ENCODE measurements at regions not wholly inside any gene's neighbourhood (a gene's known extent, or its start where the extent isn't known, plus 50 kb on each side); places are given as distances from the start of the nearest gene placed in this dataset.

DNA sequence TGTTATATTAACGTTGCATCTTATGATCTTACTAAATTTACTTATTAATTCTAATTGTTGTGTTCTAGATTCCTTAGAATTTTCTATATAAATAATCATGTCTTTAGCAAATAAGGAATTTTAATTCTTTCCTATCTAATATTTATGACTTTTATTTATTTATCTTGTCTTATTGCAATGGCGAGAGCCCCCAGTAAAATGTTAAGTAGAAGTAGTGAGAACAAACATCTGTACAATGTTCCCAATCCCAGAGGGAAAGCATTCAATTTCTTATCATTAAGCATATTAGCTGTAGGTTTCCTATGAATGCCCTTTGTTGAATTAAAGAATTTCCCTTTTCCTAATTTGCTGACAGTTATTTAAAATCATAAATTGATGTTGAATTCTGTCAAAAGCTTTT is 203.7 kb upstream of the OTX2 start:
- no peak for FAIRE-seq
- H3K4me2 ChIP-seq (ENCODE audit: insufficient read depth, low read length): no peak overlapping the region

DNA sequence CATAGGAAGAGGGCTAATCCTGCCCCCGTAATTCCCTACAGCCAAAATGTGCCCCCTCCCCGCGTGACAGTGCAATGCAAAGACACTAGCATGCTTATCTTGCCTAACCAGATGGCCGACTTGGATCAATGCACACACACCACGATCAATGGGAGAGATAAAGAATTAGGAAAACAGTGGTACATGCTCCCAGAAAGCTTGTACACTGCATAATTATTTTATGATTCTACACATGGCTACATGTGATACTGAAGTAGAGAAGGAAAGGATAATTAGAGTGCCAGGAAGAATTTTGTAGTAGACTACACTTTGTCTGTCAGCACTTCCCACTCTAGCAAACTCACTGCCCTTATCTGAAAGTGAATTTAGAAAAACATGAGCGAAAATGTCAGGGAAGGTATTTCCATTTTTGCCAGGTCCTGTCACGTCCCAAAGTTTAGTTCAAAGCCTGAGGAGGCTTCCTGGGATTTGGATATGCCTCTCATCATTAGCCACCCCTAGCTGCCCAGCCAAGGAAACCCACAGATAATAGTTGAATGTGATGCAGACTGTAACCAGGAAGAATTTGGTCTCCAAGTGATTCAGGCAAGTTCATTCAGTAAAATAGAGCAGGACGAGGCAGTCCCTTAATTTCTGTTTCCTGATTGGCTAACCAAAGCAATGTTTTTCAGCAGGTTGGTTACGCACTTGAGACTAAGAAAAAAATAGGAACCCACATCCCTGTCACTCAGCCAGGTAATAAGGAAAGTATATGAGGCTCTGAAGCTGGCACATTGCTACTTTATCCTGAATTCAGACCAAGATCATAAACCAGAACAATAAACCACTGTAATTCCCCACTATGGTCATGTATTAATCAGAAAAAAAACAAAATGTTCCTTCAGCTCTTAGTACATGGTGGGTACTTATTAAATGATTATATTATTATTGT is 199.6 kb upstream of the OTX2 start:
- H3K79me2 ChIP-seq (ENCODE audit: control insufficient read depth, insufficient read depth, low read length): no peaks in the 10 kb centered on the region
- ChIA-PET CTCF (no interaction called here), POLR2A (no interaction called here)
- H3K4me2 ChIP-seq (ENCODE audit: insufficient read depth, low read length): no peak overlapping the region
- FAIRE-seq: no peak
- no peak overlapping the region for H3K9ac ChIP-seq (replicated peaks; ENCODE audit: extremely low read depth, insufficient read depth, low read length)
- H3K27me3 ChIP-seq (ENCODE audit: control insufficient read depth in 2 of 2, insufficient read depth in 2 of 2, low read length in 2 of 2): no peaks in the 10 kb centered on the region
- dilution Hi-C loops (cut with MboI; ENCODE audit: extremely low pct_ligation_motif_present, low sequenced_read_pairs): no loop called here
- intact Hi-C loops (cut with micrococcal nuclease): no loop called here
- no peak for TF ChIP-seq MYC (IDR thresholded peaks at IDR 0.05; ENCODE audit: low read depth, low read length)
- TF ChIP-seq POLR2A (IDR thresholded peaks at IDR 0.05; ENCODE audit: low read depth, low read length): no peak
- TF ChIP-seq POLR2AphosphoS5 (IDR thresholded peaks at IDR 0.05; ENCODE audit: insufficient read depth, low read depth, low read length): no peak
- no peak for TF ChIP-seq JUN (IDR thresholded peaks at IDR 0.05; ENCODE audit: borderline replicate concordance, insufficient read depth, insufficient read length, low read depth)
- no peak for TF ChIP-seq GATA2 (IDR thresholded peaks at IDR 0.05; ENCODE audit: insufficient read depth, insufficient read length, low read depth, low read length)
- TF ChIP-seq FOS (IDR thresholded peaks at IDR 0.05; ENCODE audit: borderline replicate concordance, insufficient read depth, low read length): no peak
- TF ChIP-seq, protein P1, sequence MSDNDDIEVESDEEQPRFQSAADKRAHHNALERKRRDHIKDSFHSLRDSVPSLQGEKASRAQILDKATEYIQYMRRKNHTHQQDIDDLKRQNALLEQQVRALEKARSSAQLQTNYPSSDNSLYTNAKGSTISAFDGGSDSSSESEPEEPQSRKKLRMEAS (IDR thresholded peaks at IDR 0.05; ENCODE audit: insufficient read depth, insufficient read length): no peak
- H3K4me1 ChIP-seq (ENCODE audit: control insufficient read depth, extremely low read depth, insufficient read depth, low read length): no peaks in the 10 kb centered on the region
- no peak overlapping the region for H2AFZ ChIP-seq (ENCODE audit: low read depth, low read length)
- H4K20me1 ChIP-seq (replicated peaks; ENCODE audit: control insufficient read depth, extremely low read depth, insufficient read depth, low read length): no peaks in the 10 kb centered on the region
- no peaks in the 10 kb centered on the region for H3K9me1 ChIP-seq (replicated peaks; ENCODE audit: control insufficient read depth, extremely low read depth, insufficient read depth, low read length)
- H3K27ac ChIP-seq (ENCODE audit: insufficient read depth, low read depth, low read length): no peak overlapping the region
- no peaks in the 10 kb centered on the region for H3K36me3 ChIP-seq (ENCODE audit: control insufficient read depth in 2 of 2, extremely low read depth in 1 of 2, insufficient read depth in 2 of 2, low read length in 2 of 2)
- no TSS peak for BruUV-seq (replicated peaks)
- H3K9me3 ChIP-seq (replicated peaks; ENCODE audit: control insufficient read depth, insufficient read depth, low read length): no peaks in the 10 kb centered on the region
- no peak for DNase-seq (ENCODE audit: low read depth, low spot score)
- no peak overlapping the region for H3K4me3 ChIP-seq (replicated peaks in 1 of 3; ENCODE audit: insufficient read depth in 1 of 3, low read depth in 1 of 3, low read length in 3 of 3)

More for the DNA sequence above, 203.7 kb upstream of the OTX2 start:
- H2AFZ ChIP-seq (ENCODE audit: low read depth, low read length): no peak overlapping the region
- TF ChIP-seq EZH2 (IDR thresholded peaks at IDR 0.05; ENCODE audit: borderline replicate concordance, low read depth, low read length, severe bottlenecking): no peak
- H3K4me3 ChIP-seq (replicated peaks in 1 of 3; ENCODE audit: insufficient read depth in 1 of 3, low read depth in 1 of 3, low read length in 3 of 3): no peak overlapping the region
- H3K27ac ChIP-seq (ENCODE audit: insufficient read depth, low read depth, low read length): no peak overlapping the region
- H3K9me1 ChIP-seq (replicated peaks; ENCODE audit: control insufficient read depth, extremely low read depth, insufficient read depth, low read length): no peaks in the 10 kb centered on the region
- dilution Hi-C loops (cut with MboI; ENCODE audit: extremely low pct_ligation_motif_present, low sequenced_read_pairs): no loop called here
- intact Hi-C loops (cut with micrococcal nuclease): no loop called here
- no peaks in the 10 kb centered on the region for H3K9me3 ChIP-seq (replicated peaks; ENCODE audit: control insufficient read depth, insufficient read depth, low read length)
- CTCF ChIA-PET: no interaction called here
- H3K9ac ChIP-seq (replicated peaks; ENCODE audit: extremely low read depth, insufficient read depth, low read length): no peak overlapping the region
- no TSS peak for BruUV-seq (replicated peaks)
- POLR2A ChIA-PET: no interaction called here
- H4K20me1 ChIP-seq (replicated peaks; ENCODE audit: control insufficient read depth, extremely low read depth, insufficient read depth, low read length): no peaks in the 10 kb centered on the region
- H3K27me3 ChIP-seq (ENCODE audit: control insufficient read depth in 2 of 2, insufficient read depth in 2 of 2, low read length in 2 of 2): no peaks in the 10 kb centered on the region
- H3K4me1 ChIP-seq (ENCODE audit: control insufficient read depth, extremely low read depth, insufficient read depth, low read length): no peaks in the 10 kb centered on the region
- DNase-seq (ENCODE audit: low read depth, low spot score): no peak
- H3K79me2 ChIP-seq (ENCODE audit: control insufficient read depth, insufficient read depth, low read length): no peaks in the 10 kb centered on the region
- no peaks in the 10 kb centered on the region for H3K36me3 ChIP-seq (ENCODE audit: control insufficient read depth in 2 of 2, extremely low read depth in 1 of 2, insufficient read depth in 2 of 2, low read length in 2 of 2)
